GM21367 (cell line): ENCODE measurements at regions not wholly inside any gene's neighbourhood (a gene's known extent, or its start where the extent isn't known, plus 50 kb on each side); places are given as distances from the start of the nearest gene placed in this dataset.

Source experiments
- ATAC-seq: cut with Tn5 transposase; IDR thresholded peaks from one replicate; pipeline ENCODE4 v1.9.1; 2021; ENCODE audit not compliant: unreplicated experiment

- ATAC-seq: no peak
These were observed 202.4 kb upstream of the NEBL start for GRCh38 chr10:21099291-21100062.

- ATAC-seq: no peak
These were observed 200.8 kb upstream of the NEBL start for GRCh38 chr10:21097926-21098355.

GRCh38 chr10:21095494-21096055, 198.5 kb upstream of the NEBL start:
- ATAC-seq: no peak

- ATAC-seq: no peak
These were observed 198.0 kb upstream of the NEBL start for GRCh38 chr10:21095073-21095472.

GRCh38 chr10:21092683-21093524, 195.8 kb upstream of the NEBL start:
- no peak for ATAC-seq

GRCh38 chr10:21090609-21091082, 193.5 kb upstream of the NEBL start:
- ATAC-seq: no peak

- ATAC-seq: no peak
These were observed 190.4 kb upstream of the NEBL start for GRCh38 chr10:21087476-21087875.

GRCh38 chr10:21084700-21085099, 187.6 kb upstream of the NEBL start:
- ATAC-seq: no peak

- no peak for ATAC-seq
These were observed 186.8 kb upstream of the NEBL start for GRCh38 chr10:21083861-21084260.

GRCh38 chr10:21082206-21082605, 185.1 kb upstream of the NEBL start:
- no peak for ATAC-seq

GRCh38 chr10:21080261-21080660, 183.2 kb upstream of the NEBL start:
- no peak for ATAC-seq

- ATAC-seq: no peak
These were observed 182.2 kb upstream of the NEBL start for GRCh38 chr10:21079330-21079658.

- peak; percentile 77 for ATAC-seq
These were observed 181.6 kb upstream of the NEBL start for GRCh38 chr10:21078410-21079329.

- ATAC-seq: no peak
These were observed 180.6 kb upstream of the NEBL start for GRCh38 chr10:21077681-21078080.

- no peak for ATAC-seq
These were observed 179.3 kb upstream of the NEBL start for GRCh38 chr10:21076381-21076780.

- ATAC-seq: no peak
These were observed 178.8 kb upstream of the NEBL start for GRCh38 chr10:21075880-21076279.

- ATAC-seq: no peak
These were observed 174.0 kb upstream of the NEBL start for GRCh38 chr10:21071001-21071673.

- no peak for ATAC-seq
These were observed 173.0 kb upstream of the NEBL start for GRCh38 chr10:21069929-21070700.

GRCh38 chr10:21069278-21069677, 172.2 kb upstream of the NEBL start:
- no peak for ATAC-seq
